NOMO-1 (cell line): ENCODE measurements at regions not wholly inside any gene's neighbourhood (a gene's known extent, or its start where the extent isn't known, plus 50 kb on each side); places are given as distances from the start of the nearest gene placed in this dataset.

Experiments
- DNase-seq, 2 experiments: peaks; one replicate each; lab custom pipeline; 2025; ENCODE audit not compliant: unreplicated experiment in 2 of 2; lab: John Stamatoyannopoulos, UW

DNA sequence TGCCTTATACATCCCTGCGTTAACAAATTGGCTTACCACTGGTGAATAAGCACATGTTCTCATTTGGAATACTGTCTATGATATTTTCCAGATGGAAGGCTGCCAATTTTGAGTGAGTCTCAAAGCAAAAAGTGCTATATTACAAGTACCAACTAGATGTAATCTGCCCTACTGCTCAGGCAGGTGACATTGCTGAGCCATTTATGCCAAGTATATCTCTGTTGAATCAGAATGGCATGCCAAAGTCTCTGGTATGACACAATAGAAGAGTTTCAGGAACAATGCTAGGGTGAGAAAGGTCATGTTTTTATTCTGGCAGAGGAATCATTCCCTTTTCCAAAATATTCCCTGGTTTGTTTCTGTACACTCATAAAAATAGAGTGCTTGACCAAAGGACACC, 356.5 kb downstream of the CDH9 start:
- DNase-seq, result no peak

DNA sequence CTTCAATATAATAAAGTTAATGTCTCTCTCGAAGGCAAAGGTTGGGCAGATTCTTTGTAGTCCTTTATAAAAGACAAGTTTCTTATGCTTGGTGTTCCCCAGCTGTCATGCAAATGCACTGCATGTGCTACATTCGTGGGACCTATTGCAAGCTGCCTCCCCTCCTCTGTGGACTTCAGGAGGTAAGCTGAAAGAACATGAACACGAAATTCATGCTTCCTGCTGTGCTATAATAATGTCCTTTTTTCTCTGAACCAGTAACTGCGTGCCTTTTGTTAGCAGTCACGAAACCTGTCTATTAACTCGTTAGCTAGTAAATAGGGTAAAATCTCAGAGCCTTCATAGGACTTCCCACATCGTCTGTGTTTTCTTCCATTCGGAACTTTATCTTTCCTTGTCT, 363.5 kb downstream of the CDH9 start:
- no peak for DNase-seq

GRCh38 chr5:26669523-26669922, 368.9 kb downstream of the CDH9 start:
- no peak for DNase-seq

DNA sequence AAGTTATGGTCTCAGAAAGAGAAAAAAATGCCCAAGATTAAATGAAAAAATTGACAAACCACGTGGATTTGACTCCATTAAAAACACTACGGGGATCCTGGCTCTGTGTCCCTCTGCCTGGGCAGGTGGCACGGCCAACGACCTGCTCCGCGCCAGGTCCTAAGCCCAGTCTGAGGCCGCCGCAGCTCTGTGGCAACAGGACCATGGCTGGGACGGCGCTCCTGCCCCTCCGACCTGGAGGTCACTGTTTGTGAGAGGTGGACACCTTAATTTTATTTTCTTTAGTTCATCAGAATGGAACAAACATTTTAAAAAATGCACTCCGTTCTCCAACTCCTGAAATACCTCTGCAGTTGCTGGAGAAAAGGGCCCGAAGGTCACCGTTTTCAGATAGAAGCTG, 369.4 kb downstream of the CDH9 start:
- no peak for DNase-seq

DNA sequence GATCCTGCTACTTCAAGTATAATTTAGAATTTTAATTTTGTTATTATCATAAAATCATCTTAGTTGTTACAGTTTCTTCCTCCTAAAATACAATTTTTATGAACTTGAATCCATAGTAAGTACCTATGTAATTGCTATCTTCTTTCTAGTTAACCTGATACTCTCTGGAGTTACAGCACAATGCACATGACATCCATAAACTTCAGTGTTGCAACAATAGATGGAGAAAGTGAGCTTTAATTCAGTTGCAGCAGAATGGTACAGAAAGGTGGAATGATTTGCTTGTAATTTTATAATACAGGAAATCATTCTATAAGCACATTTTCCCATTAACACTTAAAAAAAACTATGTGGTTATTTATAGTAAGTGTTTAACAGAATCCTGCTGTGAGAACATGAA, 372.0 kb downstream of the CDH9 start:
- DNase-seq, result no peak

DNA sequence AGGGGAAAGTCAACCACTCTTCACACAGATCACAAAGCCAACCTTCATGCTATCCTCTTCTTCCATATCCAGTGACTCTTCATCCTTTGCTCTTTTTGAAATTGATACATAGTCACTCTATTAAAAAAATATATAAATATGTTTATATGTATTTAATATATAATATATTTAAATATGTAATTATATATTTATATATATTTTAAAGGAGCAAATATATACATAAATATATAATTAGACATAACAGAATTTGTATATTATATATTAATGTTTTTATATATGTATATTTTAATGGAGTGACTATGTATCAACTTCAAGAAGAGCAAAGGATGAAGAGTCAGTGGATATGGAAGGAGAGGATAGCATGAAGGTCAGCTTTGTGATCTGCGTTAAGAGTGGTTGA, 374.9 kb downstream of the CDH9 start:
- DNase-seq, result no peak

GRCh38 chr5:26662806-26663360, 375.5 kb downstream of the CDH9 start:
- no peak for DNase-seq

DNA sequence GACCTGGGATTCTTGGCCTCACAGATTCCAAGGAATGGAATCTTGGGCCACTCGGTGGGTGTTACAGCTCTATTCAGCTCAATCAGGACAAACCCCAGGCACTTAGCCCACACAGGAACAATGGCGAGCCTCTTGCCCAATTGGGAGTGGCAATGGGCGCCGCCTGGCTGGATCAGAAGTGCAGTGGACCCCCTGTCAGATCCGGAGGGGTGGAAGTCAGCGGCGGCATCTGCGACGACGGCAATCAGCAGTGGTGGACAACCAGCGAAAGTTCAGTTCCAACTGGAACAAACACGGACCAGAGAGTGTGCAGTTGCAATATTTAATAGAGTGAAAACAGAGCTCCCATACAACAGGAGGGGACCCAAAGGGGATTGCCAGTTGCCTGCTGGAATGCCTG, 378.3 kb downstream of the CDH9 start:
- DNase-seq, result no peak

GRCh38 chr5:26649000-26649399, 389.4 kb downstream of the CDH9 start:
- DNase-seq, result no peak

GRCh38 chr5:26647781-26648180, 390.6 kb downstream of the CDH9 start:
- DNase-seq, result no peak

GRCh38 chr5:26645659-26646058, 392.7 kb downstream of the CDH9 start:
- no peak for DNase-seq

DNA sequence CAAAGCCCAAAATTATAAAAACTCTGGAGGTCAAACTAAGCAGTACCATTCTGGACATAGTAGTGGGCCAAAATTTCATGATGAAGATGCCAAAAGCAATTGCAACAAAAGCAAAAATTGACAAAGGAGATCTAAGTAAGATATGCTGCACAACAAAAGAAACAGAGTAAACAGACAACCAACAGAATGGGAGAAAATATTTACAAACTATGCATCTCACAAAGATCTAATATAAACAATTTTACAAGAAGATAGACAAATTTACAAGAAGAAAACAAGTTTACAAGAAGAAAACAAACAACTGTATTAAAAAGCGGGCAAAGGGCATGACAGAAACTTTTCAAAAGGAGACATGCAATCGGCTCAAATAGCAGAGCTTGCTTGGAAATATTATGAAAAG, 396.9 kb downstream of the CDH9 start:
- DNase-seq, result no peak

- DNase-seq, result no peak
Measured at GRCh38 chr5:26625099-26625498, 413.3 kb downstream of the CDH9 start.

DNA sequence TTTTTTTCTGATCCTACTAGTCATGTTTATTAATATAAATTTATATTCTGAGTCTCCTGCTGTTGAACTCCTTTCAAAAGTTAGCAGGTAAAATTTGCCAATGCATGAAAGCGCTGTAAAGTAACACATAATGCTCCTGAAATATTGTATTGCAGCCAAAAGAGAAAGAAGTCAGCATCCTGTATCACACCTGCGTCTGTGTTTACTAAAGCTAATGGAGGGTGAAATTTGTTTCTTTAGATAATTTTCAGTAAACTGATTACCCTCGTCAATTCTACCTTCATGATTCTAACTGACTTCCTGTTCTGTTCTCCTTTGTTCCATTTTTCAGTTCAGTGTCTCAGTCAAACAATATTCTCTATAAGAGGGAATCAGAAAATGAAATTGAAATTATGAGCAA, 415.4 kb downstream of the CDH9 start:
- no peak for DNase-seq

DNA sequence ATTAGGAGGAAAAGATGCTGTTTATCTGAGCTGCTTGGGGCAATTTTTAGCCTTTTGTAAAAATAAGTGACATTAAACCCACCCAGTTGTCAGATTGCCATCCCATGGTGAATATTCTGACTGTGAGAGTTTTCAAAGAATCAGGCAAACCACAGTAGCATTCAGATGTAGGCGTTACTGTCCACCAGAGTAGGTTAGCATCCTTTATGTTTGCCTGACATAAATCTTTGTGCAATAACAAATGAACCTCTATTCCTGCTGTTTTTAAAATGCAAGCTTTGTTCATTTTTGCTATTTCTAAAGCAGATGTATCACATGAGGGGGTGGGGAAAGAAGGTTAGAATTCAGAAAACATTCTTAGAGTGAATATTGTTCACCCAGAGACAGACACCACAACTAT, 427.8 kb downstream of the CDH9 start:
- DNase-seq, result no peak

- no peak for DNase-seq
Measured at GRCh38 chr5:26601563-26601962, 436.8 kb downstream of the CDH9 start.

GRCh38 chr5:26582350-26583045, 455.9 kb downstream of the CDH9 start:
- no peak for DNase-seq

DNA sequence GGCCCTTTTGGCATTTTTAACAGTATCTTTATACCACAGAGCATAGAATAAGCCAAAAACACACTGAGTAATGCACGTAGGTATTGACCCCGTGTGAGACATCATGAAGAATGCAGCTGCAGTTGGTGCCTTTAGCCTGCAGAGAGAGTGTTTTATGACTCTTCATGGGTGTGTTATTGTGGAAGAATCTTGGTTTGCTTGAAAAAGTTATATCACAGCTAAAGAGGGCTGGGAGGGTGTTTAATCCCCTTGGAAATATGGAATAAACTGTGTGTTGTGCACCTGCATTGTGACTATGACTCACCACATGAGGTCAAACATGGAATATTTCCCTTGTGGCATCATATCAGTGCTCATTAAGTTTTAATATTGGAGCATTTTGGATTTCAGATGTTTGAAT, 458.7 kb downstream of the CDH9 start:
- DNase-seq, result no peak

GRCh38 chr5:26578002-26578401, 460.4 kb downstream of the CDH9 start:
- no peak for DNase-seq

- no peak for DNase-seq
Measured at GRCh38 chr5:26572480-26572879, 465.9 kb downstream of the CDH9 start.

- DNase-seq, result no peak
Measured at GRCh38 chr5:26569929-26570258, 468.5 kb downstream of the CDH9 start.

- DNase-seq, result no peak
Measured at GRCh38 chr5:26569241-26569928, 469.0 kb downstream of the CDH9 start.

- DNase-seq, result no peak
Measured at GRCh38 chr5:26568316-26568715, 470.1 kb downstream of the CDH9 start.
